Fibroblast of lung (primary cell): ENCODE measurements at regions not wholly inside any gene's neighbourhood (a gene's known extent, or its start where the extent isn't known, plus 50 kb on each side); places are given as distances from the start of the nearest gene placed in this dataset.

Source experiments
- DNase-seq, 2 donors: peaks; one replicate each; pipeline versions ENCODE4 v3.0.0 to v3.0.0-alpha.2; 2010; ENCODE audit warnings: low read depth in 2 of 2
- H2AFZ ChIP-seq: 2 replicates; pipeline ENCODE4 v1.5.1; 2012; ENCODE audit warnings: low read length, control low read depth, inconsistent platforms
- H3K27ac ChIP-seq: 2 replicates; pipeline ENCODE4 v1.5.1; 2011; ENCODE audit warnings: low read length, control low read depth; ENCODE audit not compliant: insufficient read depth
- H3K27me3 ChIP-seq: 2 replicates; pipeline ENCODE4 v1.5.1; 2011; ENCODE audit warnings: mild to moderate bottlenecking, low read length; ENCODE audit not compliant: control insufficient read depth, insufficient read depth
- H3K36me3 ChIP-seq: 2 replicates; pipeline ENCODE4 v1.5.1; 2011; ENCODE audit warnings: low read length; ENCODE audit not compliant: control insufficient read depth, insufficient read depth
- H3K4me1 ChIP-seq: 2 replicates; pipeline ENCODE4 v1.5.1; 2011; ENCODE audit warnings: low read length; ENCODE audit not compliant: control insufficient read depth, insufficient read depth; ENCODE audit errors: extremely low read depth
- H3K4me2 ChIP-seq: 2 replicates; pipeline ENCODE4 v1.5.1; 2011; ENCODE audit warnings: low read length, control low read depth; ENCODE audit not compliant: insufficient read depth; ENCODE audit errors: extremely low read depth
- H3K4me3 ChIP-seq, 4 experiments: fragments of 200-600 bp in 1 of 4; sonication (generic) in 1 of 4; replicated peaks in 1 of 4; 2 replicates each; pipeline ENCODE4 v1.5.1; 2011 to 2016; ENCODE audit warnings: low read length in 4 of 4, low read depth in 3 of 4, mild to moderate bottlenecking in 3 of 4, control low read depth in 2 of 4, inconsistent platforms in 1 of 4, mixed read lengths in 1 of 4; ENCODE audit not compliant: insufficient read depth in 1 of 4; ENCODE audit errors: control extremely low read depth in 1 of 4
- H3K79me2 ChIP-seq: 2 replicates; pipeline ENCODE4 v1.5.1; 2012; ENCODE audit warnings: mild to moderate bottlenecking, low read length, inconsistent platforms; ENCODE audit not compliant: control insufficient read depth, insufficient read depth
- H3K9ac ChIP-seq: 2 replicates; pipeline ENCODE4 v1.5.1; 2011; ENCODE audit warnings: mild to moderate bottlenecking, low read length, control low read depth; ENCODE audit not compliant: insufficient read depth
- H3K9me3 ChIP-seq: 2 replicates; pipeline ENCODE4 v1.5.1; 2012; ENCODE audit warnings: low read depth, low read length; ENCODE audit not compliant: control insufficient read depth, insufficient read depth
- H4K20me1 ChIP-seq: 2 replicates; pipeline ENCODE4 v1.5.1; 2011; ENCODE audit warnings: low read length; ENCODE audit not compliant: control insufficient read depth, insufficient read depth; ENCODE audit errors: extremely low read depth
- CTCF ChIP-seq, 2 donors: IDR thresholded peaks in 1 of 2; conservative IDR thresholded peaks in 1 of 2; 1 replicate in 1 of 2; 2 replicates in 1 of 2; pipeline ENCODE4 v1.5.1; 2011 to 2012; ENCODE audit warnings: low read length in 2 of 2, control low read depth in 1 of 2, inconsistent platforms in 1 of 2, low read depth in 1 of 2, mild to moderate bottlenecking in 1 of 2
- EZH2 ChIP-seq: IDR thresholded peaks from 2 replicates; pipeline ENCODE4 v1.5.1; 2012; ENCODE audit warnings: low read length, control low read depth, mild to moderate bottlenecking; ENCODE audit errors: missing control alignments

- Histone ChIP-seq H2AFZ (no peak overlapping the region), H3K9ac (no peak overlapping the region), H3K79me2 (no peaks in the 10 kb centered on the region), H3K4me2 (no peak overlapping the region), H3K4me1 (no peaks in the 10 kb centered on the region), H3K4me3 (no peak overlapping the region), H4K20me1 (no peaks in the 10 kb centered on the region), H3K9me3 (no peaks in the 10 kb centered on the region), H3K27ac (no peak overlapping the region), H3K27me3 (no peaks in the 10 kb centered on the region), H3K36me3 (no peaks in the 10 kb centered on the region)
- TF ChIP-seq CTCF (conservative IDR thresholded peaks at IDR 0.05 in 1 of 2, IDR thresholded peaks at IDR 0.05 in 1 of 2; ENCODE audit: low read depth in 1 of 2, low read length in 2 of 2) (no peak), EZH2 (no peak)
- DNase-seq = no peak
These were observed 287.0 kb downstream of the GASK1B start for GRCh38 chr4:157885811-157886210.

- TF ChIP-seq EZH2 (no peak), CTCF (conservative IDR thresholded peaks at IDR 0.05 in 1 of 2, IDR thresholded peaks at IDR 0.05 in 1 of 2; ENCODE audit: low read depth in 1 of 2, low read length in 2 of 2) (no peak)
These were observed 289.9 kb downstream of the GASK1B start for GRCh38 chr4:157882901-157883300.

GRCh38 chr4:157880761-157881160 lies 292.1 kb downstream of the GASK1B start:
- Histone ChIP-seq H3K27ac (no peak overlapping the region), H3K79me2 (no peaks in the 10 kb centered on the region), H3K36me3 (no peaks in the 10 kb centered on the region), H3K27me3 (no peaks in the 10 kb centered on the region), H3K4me2 (no peak overlapping the region), H2AFZ (no peak overlapping the region), H3K9ac (no peak overlapping the region), H3K9me3 (no peaks in the 10 kb centered on the region), H4K20me1 (no peaks in the 10 kb centered on the region), H3K4me1 (no peaks in the 10 kb centered on the region), H3K4me3 (no peak overlapping the region)
- no peak for DNase-seq
- TF ChIP-seq CTCF (conservative IDR thresholded peaks at IDR 0.05 in 1 of 2, IDR thresholded peaks at IDR 0.05 in 1 of 2; ENCODE audit: low read depth in 1 of 2, low read length in 2 of 2) (no peak), EZH2 (no peak)

More at GRCh38 chr4:157882901-157883300, 289.9 kb downstream of the GASK1B start:
- DNase-seq = no peak
- Histone ChIP-seq H3K79me2 (no peaks in the 10 kb centered on the region), H3K27ac (no peak overlapping the region), H3K4me1 (no peaks in the 10 kb centered on the region), H3K36me3 (no peaks in the 10 kb centered on the region), H4K20me1 (no peaks in the 10 kb centered on the region), H3K4me2 (no peak overlapping the region), H3K4me3 (no peak overlapping the region), H3K9me3 (no peaks in the 10 kb centered on the region), H2AFZ (no peak overlapping the region), H3K9ac (no peak overlapping the region), H3K27me3 (no peaks in the 10 kb centered on the region)
